ENCODE measurements at regions not wholly inside any gene's neighbourhood (a gene's known extent, or its start where the extent isn't known, plus 50 kb on each side); places are given as distances from the start of the nearest gene placed in this dataset.

DNA sequence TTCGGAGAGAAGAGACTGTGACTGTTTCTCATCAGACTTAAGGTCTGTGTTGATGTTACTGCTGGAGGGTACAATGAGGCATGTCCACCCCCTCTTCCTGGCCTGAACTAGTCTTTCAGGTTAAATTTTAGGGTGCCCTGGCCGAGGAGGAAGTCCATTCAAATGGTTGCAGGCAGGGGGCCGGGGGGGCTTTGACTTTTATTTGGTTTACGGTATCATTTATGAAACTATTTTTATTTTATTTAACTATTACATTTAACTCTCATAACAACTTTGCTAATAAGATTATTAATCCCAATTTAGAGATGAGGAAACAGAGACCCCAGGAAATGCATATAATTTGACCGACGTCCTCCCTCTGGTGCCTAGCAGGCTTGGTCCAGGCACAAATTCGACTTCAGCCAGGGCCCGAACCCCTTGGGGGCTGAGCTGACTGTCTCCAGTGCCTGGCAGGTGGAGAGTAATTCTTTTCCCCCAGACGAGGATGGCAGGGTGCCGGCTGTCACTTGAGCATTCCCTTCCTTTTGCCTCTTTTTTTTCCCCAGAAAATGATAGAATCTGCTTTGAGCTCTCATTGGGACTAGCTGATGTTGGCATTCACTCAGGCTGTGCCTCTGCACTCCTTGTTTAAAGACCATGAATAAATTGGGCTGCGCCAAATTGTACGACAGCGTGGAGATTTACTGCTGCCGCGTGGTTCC is 255.3 kb upstream of the SALL3 start:
- no peak for DNase-seq

- DNase-seq = no peak
Measured at GRCh38 chr18:78725426-78725825, 254.2 kb upstream of the SALL3 start.

DNA sequence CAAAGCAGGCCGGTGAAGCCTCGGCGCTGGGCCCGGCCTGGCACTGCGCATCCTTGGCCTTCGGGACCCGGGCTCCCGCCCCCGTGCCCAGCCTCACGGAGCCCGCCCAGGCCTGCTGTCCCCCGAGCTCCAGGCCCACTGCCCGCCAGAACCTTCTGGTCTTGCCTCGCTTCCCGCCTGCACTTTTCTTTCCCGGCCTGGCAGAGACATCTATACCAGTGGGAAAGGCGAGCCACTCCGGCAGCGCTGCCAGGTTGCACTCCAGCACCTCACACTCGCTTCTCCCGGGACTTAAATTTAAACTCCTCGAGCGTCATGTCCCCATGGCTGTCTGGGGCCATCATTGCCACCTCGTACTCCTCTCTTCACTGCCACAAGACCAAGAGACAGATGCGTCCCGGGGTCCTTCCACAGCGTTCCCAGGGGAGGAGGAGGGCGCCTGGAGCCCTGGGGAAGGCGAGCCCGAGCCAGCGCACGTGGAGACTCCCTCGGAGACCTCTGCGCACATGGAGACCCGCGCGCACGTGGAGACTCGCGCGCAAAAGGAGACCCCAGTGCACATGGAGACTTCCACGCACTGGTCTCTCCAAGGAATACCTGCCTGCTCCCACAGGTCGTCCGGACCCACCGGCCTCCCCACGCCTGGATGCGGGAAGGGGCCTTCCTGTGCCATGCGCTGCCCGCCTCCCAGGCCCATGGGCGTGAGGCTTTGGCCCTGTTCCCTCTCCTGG is 253.1 kb upstream of the SALL3 start:
- DNase-seq = no peak

DNA sequence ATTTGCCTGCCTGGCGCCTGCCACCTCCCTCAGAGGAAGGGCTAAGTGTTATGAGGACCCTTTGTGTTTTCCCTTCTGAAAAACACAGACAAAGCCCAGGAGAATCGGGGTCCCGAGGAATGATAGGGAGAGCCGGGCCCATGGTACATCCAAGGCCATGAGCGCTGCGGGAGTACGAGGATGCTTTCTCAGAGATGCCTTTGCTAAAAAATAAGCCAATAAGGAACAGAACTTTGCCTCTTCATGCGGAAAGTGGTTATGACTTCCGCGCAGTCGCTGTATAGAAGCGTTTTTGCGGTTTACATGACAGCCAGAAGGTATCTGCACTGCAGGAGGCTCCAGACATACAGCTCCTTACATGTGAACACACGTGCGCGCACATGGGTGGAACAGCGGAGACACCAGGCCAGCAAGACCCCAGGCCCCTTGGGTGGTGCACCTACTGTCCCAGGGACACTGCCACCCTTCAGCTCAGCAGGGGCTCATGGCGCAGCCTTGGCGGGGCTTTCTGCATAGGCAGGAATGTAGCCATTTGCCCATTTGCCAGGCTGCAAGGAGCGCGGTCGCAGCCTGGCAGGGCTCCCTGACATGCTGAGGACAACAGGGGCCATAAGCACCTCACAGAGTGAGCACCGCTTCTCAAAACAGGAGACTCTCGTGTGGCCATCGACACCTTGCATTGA is 252.4 kb upstream of the SALL3 start:
- DNase-seq = no peak

DNA sequence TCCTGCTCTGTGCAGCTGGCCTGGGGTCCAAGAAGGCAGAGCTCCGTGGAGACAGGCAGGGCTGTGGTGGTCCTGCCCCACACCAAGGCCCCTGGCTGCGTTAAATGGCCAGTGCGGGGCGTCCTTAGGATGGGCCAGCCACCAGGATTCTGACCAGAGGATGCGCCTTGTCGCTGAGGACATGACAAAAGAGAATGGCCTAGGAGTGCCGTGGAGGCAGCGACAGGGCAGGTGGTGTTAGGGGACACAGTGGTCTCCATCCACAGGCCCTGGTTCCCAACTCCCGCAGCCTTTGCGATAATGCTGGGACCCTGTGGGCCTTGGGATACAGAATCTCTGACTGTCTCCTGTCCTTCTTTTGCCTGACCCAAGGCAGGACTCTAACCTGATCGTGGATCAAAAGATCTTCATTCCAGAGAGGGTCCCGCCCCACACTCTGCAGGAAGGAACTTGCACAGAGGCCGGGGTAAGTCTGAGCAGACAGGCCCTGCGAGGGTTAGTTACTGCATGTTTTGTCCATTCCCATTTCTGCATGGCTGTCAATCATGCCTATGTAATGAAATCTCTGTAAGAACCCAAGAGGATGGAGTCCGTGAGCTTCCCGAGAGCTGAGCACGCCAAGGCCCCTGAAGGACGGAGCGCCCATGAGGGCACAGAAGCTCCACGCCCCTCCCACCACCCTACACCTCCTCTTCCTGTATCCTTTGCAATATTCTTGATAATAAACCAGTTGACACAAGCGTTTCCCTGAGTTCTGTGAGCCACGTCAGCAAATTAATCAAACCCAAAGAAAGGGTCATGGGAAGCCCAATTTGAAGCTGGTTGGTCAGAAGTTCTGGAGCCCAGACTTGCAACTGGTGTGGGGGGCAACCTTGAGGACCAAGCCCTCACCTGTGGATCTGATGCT is 251.5 kb upstream of the SALL3 start:
- DNase-seq = no peak

DNA sequence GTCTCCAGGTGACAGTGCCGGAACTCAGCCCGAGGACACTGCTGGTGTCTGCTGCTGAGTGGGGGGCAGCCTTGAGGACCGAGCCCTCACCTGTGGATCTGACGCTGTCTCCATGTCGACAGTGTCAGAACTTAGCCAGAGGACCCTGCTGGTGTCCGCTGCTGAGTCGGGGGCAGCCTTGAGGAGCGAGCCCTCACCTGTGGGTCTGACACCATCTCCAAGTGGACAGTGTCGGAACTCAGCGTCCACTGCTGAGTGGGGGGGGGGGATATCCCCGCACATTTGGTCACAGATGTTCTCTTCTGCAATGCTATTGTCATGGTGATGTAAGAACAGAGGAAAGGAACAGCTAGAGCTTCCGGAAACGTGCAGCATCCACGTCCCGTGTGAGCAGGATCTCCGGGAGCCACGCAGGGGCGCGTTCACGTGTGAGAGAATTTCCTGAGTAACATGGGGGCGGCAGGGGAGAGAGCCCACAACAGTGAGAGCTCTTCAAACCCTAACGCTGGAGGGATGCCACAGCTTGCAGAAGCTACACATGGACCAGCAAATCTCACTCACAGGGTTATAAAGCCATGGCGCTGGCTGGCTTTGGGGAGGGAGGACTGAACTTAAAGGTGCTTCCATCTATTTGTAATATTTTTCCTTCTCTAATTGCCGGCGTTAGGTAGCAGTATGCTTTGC is 250.7 kb upstream of the SALL3 start:
- no peak for DNase-seq

GRCh38 chr18:78730546-78730945 is 249.1 kb upstream of the SALL3 start:
- DNase-seq = no peak

DNA sequence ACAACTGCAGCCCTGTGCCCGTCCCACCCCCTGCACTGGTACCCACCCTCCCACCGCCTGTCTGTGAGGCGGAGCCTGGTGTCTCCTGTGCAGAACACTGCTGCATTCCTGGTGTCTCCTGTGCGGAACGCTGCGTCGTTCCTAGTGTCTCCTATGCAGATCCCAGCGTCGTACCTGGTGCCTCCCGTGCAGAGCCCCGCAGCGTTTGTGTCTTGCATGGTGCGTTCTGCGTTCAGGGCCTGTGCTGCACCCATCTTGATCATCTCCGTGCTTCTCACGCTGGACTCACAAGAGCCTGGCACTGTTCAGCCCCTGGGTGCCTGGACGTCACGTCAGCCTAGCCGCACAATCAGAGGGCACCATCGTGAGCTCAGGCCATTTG is 248.6 kb upstream of the SALL3 start:
- no peak for DNase-seq

- no peak for DNase-seq
Measured at GRCh38 chr18:78731398-78732032, 248.1 kb upstream of the SALL3 start.

- DNase-seq = no peak
Measured at GRCh38 chr18:78732273-78733210, 247.1 kb upstream of the SALL3 start.

GRCh38 chr18:78733762-78734613 is 245.6 kb upstream of the SALL3 start:
- DNase-seq = no peak

- no peak for DNase-seq
Measured at GRCh38 chr18:78734614-78734945, 245.0 kb upstream of the SALL3 start.

DNA sequence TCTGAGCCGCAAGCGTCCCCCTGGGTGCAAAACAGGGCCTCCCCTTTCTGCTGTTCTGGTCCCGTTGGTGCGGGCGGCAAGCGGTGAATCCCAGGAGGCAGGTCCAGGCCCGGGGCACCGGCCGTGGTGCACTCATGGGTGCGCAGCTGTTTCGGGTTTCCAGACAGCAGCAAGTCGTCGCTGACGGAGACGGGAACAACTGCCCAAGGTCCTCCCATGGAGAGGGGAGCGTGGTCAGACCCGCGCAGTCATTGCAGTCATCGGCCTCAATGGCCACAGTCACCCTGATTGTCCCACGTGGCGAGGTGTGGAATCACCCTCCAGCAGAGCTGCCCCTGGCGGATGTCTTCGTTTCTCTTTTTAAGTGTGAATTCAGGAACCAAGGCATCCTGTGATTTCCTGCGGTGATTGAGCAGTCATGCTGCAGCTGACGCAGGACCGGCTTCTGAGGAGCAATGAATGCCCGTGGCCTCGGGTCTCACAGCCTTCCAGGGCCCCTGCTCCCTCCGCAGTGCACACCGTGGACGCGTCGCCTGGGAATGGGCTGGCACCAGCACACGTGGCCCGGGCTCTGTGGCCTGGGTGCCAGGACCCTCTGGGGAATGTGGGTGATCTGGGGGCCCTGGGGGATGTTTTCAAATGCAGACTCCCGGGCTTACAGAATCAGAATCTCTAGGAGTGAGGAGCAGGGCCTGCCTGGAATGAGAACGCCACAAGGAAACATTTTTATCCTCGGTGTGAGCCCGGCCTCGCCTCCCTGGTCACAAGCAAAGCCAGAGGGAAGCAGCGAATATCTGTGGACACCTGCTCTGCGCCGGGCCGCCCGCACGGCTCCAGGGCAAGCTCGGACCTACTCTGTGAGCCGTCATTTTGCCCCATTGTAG is 244.2 kb upstream of the SALL3 start:
- DNase-seq = no peak

DNA sequence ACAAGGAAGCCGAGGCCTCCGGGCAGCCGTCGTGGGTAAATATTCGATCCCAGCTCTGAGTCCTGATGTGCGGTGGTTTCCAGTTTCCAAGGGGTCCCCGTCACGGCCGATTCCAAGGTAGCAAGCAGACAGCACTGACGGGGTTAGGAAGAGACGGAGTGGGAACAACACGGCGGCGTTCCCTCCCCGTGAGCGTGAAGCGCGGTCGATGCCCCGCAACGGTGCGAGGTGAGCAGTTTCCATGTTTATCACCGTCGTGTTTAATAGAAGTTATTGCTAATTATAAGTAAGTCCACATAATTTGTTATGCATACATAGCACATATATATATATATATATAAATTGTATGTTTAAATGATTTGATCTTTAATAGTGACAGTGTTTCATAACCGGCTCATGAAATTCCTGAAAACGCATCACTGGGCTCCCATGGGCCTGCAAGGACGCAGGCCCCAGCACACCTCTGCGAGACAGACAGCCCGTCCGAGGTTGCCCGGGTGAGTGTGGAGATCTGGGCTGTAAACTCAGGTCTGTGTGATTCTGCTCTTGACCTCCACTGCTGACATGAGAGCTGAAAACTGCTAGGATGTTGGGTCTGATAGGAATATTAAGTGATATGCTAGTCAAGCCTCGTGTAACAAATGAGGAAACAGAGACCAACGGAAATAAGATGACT is 243.5 kb upstream of the SALL3 start:
- DNase-seq = no peak

- DNase-seq = no peak
Measured at GRCh38 chr18:78737006-78737915, 242.4 kb upstream of the SALL3 start.

- no peak for DNase-seq
Measured at GRCh38 chr18:78738076-78738690, 241.4 kb upstream of the SALL3 start.

DNA sequence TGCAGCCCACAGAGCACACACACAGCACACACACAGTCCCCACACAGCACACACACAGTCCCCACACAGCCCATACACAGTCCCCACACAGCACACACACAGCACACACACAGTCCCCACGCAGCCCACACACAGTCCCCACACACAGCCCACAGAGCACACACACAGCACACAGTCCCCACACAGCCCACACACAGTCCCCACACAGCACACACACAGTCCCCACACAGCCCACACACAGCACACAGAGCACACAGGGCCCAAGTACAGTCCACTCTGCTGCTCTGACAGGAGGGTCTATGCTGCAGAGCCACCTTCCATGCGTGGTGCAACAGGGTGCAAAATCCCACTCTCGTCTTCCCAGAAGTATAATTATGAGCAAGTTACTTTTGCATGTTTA is 240.5 kb upstream of the SALL3 start:
- DNase-seq = no peak
